Left renal cortex interstitium (tissue), 4 donors: ENCODE measurements at regions not wholly inside any gene's neighbourhood (a gene's known extent, or its start where the extent isn't known, plus 50 kb on each side); places are given as distances from the start of the nearest gene placed in this dataset.

Source experiments
- DNase-seq, 4 donors: peaks; one replicate each; pipeline ENCODE4 v3.0.0-alpha.2; 2013; ENCODE audit warnings: low read depth in 4 of 4, low spot score in 2 of 4, missing footprints in 1 of 4

- DNase-seq = no peak
Observed at GRCh38 chr7:7110706-7111105, 71.6 kb upstream of the C1GALT1 start.

DNA sequence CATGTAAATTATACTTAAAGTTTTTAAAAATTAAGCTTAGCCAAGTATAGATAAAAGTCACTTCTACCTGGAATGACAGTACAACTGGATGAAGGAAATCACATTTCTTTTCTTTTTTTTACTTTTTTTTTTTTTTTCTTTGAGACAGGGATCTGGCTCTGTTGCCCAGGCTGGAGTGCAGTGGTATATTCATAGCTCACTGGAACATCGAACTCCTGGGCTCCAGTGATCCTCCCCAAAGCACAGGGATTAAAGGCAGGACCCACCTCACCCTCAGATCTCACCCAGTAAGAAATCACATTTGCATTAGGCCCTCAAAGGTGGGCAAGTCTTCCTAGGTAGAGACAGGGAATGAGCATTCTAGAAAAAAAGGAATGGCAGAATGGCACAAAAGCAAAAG is 69.5 kb upstream of the C1GALT1 start:
- DNase-seq = no peak

DNA sequence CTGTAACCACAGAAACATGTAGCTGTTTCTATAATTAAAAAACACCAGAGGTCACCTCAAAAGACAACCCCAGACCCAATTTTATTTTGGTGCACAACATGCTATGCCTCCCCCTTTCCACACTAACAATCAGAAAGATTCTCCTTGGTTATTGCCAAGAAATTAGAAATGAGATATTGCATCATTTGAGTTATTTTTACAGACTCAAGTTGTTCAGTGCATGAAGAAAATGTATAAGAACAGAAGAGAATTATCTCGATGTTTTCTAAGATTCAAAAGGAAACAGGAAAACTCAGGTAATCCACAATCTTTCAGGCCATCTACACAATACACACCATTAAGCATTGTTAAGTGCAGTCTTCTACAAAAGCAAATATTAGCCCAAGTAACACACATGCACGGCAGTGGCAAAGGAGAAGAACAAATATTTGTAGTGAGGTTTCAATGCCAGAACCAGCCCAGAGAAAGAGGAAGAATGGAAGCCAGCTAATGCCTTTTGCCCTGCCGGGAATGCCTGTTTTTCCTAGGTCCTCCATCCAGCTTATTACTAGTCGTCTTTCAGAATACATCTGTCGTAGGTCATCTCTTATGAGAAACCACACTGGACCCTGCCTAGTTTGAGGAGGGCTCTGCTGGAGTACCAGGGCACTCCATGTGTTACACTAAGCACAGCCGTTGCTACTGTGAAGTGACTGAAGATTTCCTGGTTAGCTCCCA is 67.6 kb upstream of the C1GALT1 start:
- DNase-seq = no peak

DNA sequence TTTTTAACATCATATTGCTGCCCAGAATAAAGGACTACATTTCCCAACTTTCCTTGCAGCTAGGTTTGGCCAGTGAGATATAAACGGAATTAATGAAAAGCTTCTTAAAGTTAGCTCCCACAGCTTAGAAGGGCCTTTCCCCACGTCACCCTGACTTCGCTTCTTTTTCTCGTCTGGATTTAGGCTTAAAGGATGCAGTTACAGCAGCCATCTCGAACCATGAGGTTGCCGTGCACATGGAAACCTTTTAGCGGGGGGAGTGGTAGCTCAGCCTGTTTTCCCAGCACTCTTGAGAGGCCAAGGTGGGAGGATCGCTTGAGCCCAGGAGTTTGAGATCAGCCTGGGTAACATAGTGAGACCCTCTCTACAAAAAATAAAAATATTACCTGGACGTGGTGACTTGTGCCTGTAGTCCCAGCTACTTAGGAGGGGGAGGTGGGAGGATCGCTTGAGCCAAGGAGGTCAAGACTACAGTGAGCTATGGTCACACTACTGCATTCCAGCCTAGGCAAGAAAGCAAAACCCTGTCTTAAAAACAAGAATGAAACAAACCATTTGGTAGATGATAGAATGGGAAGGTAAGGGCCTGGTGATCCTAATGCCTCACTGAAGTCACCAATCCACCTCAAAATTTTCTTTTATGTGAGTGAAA is 64.3 kb upstream of the C1GALT1 start:
- DNase-seq = no peak

GRCh38 chr7:7118822-7119221 is 63.5 kb upstream of the C1GALT1 start:
- no peak for DNase-seq

DNA sequence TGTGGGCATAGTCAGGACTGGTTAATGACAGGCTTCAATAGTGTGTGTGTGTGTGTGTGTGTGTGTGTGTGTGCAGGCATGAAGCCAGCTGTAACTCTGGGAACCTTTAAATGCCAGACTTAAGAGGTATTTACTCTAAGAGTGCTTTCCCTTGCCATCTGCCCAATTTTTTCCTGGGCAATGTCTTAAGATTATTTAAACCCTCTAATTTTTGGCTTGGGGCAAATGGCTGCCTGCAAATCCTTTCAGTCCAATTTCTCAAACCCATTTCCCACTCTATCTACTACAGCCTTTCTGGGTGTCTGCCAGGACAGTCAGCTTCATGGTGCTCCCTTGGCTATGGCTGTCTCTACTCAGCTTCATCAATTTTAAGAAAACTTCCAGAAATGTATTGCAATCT is 62.6 kb upstream of the C1GALT1 start:
- no peak for DNase-seq

DNA sequence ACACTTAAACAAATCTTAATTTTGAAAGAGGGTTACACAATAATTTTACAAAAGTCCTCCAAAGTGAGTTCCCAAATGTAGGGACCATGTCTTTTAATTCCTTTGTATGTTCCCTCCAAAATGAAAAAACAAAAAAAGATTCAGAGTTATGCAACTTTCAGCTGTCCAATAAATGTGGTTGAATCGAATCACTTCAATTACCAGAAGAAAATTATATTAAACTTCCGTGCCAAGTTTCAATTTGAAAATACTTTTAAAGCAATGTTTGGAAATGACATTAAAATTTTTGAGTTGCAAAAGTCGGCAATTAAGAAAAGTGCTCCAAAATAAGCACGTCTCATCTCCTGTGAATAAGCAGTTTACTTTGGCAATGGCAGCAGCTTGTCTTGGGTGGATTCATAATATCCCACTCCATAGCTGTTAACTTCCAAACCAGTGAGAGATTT is 60.3 kb upstream of the C1GALT1 start:
- DNase-seq = no peak

DNA sequence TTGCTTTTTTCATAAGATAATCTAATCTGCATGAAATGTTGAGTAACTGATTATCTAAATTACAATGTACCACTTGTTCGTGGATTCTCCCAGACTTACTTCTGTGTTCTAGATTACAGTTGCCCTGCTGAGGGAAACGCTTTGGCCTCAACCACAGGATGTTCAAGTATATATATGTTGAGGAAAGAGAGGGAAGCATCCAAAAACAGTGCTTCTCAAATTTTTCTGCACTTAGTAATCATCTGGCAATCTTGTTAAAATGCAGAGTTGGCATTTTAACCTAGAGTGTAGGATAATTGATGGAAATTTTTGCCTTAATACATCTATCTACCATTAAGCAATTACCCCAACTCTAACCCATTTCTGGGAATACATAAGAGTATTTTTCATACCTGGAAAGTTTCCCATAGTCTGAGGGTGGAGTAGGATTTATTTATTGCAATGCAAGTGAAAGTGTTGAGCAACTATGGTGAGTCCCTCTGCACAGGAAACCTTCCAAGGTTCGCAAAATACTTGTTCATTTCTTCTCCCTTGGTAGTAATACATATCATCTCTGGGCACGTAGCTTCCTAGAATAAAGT is 59.6 kb upstream of the C1GALT1 start:
- DNase-seq = no peak

DNA sequence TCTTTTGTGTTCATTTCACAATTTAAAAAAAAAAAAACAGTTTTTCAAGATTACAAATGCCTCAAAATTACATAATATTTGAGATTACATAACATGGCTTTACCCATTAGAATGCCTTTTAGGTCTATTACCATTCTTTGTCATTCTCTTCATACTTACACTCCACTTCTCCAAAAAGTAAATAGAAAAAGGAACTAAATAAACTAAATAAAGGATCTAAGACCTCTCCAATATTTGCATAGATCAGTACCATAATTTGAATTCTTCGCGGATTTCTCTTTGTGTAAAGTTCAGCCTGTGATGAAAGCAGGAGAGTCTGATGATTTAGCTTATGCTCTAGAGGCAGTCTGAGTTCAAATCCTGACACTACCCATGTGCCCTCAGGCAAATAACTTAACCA is 56.4 kb upstream of the C1GALT1 start:
- no peak for DNase-seq

DNA sequence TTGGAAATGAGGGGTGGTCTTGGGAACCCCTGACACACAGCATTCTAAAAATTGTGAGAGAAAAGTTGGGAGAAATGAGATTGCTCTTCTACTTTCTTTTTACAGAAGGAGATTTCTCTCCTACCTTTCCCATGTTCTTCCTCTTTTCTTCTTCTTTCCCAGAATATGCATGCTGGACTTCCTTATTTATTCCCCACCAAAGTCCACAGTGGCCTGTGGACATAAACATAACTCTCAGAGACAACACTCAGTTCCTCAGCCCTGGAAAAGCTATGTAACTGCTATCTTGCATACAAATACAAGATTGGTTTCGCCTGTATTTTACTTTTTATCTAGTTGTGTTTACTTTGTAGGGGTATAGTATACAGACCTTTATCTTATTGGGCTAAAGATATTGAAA is 54.6 kb upstream of the C1GALT1 start:
- DNase-seq = no peak

- DNase-seq = no peak
Observed at GRCh38 chr7:7129381-7129780, 53.0 kb upstream of the C1GALT1 start.

GRCh38 chr7:7131273-7131672 is 51.1 kb upstream of the C1GALT1 start:
- DNase-seq = no peak
